ENCODE measurements at regions not wholly inside any gene's neighbourhood (a gene's known extent, or its start where the extent isn't known, plus 50 kb on each side); places are given as distances from the start of the nearest gene placed in this dataset.
"Not testable (repeated sequence)": the region's sequence is repeated elsewhere in the genome, so short reads cannot be mapped to it uniquely, and the experiment has no call there.

DNA sequence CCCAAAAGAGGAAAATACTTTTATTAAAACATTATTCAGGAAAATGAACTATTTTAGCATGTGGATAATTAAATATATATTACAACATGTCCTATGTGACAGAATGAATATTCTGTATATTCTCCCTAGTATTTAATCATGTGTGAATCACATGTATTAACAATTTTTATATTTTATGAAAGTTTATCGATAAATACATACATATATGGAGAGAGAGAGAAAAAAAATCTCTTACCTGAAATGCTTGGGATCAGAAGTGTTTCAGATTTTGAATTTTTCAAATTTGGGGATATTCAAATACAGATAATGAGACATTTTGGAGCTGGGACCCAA is 228.6 kb upstream of the RBBP8 start:
- Histone ChIP-seq H3K9ac (ENCODE audit: low read length) (no peak overlapping the region), H3F3A (ENCODE audit: insufficient read depth, low read length, poor library complexity, severe bottlenecking) (no peaks in the 10 kb centered on the region), H3K36me3 (ENCODE audit: insufficient read depth, low read length) (no peaks in the 10 kb centered on the region), H3K9me3 (ENCODE audit: low read length) (no peaks in the 10 kb centered on the region), H3K27me3 (ENCODE audit: insufficient read depth, low read depth, low read length) (no peaks in the 10 kb centered on the region), H3K79me2 (replicated peaks; ENCODE audit: insufficient read depth, low read length) (no peaks in the 10 kb centered on the region), H3K4me2 (ENCODE audit: low read length) (no peak overlapping the region), H2AFZ (ENCODE audit: low read depth, low read length) (no peak overlapping the region), H4K20me1 (ENCODE audit: insufficient read depth) (no peaks in the 10 kb centered on the region), H3K4me3 (ENCODE audit: low read length) (no peak overlapping the region), H3K27ac (ENCODE audit: low read length) (no peak overlapping the region), H3K9me2 (ENCODE audit: insufficient read depth, low read length) (no peaks in the 10 kb centered on the region)
- TF ChIP-seq, protein P1, sequence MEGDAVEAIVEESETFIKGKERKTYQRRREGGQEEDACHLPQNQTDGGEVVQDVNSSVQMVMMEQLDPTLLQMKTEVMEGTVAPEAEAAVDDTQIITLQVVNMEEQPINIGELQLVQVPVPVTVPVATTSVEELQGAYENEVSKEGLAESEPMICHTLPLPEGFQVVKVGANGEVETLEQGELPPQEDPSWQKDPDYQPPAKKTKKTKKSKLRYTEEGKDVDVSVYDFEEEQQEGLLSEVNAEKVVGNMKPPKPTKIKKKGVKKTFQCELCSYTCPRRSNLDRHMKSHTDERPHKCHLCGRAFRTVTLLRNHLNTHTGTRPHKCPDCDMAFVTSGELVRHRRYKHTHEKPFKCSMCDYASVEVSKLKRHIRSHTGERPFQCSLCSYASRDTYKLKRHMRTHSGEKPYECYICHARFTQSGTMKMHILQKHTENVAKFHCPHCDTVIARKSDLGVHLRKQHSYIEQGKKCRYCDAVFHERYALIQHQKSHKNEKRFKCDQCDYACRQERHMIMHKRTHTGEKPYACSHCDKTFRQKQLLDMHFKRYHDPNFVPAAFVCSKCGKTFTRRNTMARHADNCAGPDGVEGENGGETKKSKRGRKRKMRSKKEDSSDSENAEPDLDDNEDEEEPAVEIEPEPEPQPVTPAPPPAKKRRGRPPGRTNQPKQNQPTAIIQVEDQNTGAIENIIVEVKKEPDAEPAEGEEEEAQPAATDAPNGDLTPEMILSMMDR (IDR thresholded peaks at IDR 0.05; ENCODE audit: poor library complexity, severe bottlenecking), result peak; percentile 2
- TF ChIP-seq EZH2 (IDR thresholded peaks at IDR 0.05; ENCODE audit: borderline replicate concordance, insufficient read depth, low read length, poor library complexity, severe bottlenecking), result no peak
- TF ChIP-seq RAD21 (conservative IDR thresholded peaks at IDR 0.05), result peak; percentile 1

GRCh38 chr18:22705328-22705727 is 227.8 kb upstream of the RBBP8 start:
- Histone ChIP-seq H4K20me1 (ENCODE audit: insufficient read depth) (no peaks in the 10 kb centered on the region), H3K36me3 (ENCODE audit: insufficient read depth, low read length) (no peaks in the 10 kb centered on the region), H3K4me2 (ENCODE audit: low read length) (no peak overlapping the region), H3K9ac (ENCODE audit: low read length) (no peak overlapping the region), H3K4me3 (ENCODE audit: low read length) (no peak overlapping the region), H2AFZ (ENCODE audit: low read depth, low read length) (no peak overlapping the region), H3F3A (ENCODE audit: insufficient read depth, low read length, poor library complexity, severe bottlenecking) (no peaks in the 10 kb centered on the region), H3K27me3 (ENCODE audit: insufficient read depth, low read depth, low read length) (no peaks in the 10 kb centered on the region), H3K9me2 (ENCODE audit: insufficient read depth, low read length) (no peaks in the 10 kb centered on the region), H3K9me3 (ENCODE audit: low read length) (no peaks in the 10 kb centered on the region), H3K27ac (ENCODE audit: low read length) (no peak overlapping the region), H3K79me2 (replicated peaks; ENCODE audit: insufficient read depth, low read length) (no peaks in the 10 kb centered on the region)
- TF ChIP-seq RAD21 (conservative IDR thresholded peaks at IDR 0.05) (no peak), EP300 (conservative IDR thresholded peaks at IDR 0.05; ENCODE audit: poor library complexity, severe bottlenecking) (no peak), SMC3 (conservative IDR thresholded peaks at IDR 0.05; ENCODE audit: poor library complexity) (no peak), TAF1 (IDR thresholded peaks at IDR 0.05; ENCODE audit: low read depth) (no peak), MXI1 (conservative IDR thresholded peaks at IDR 0.05; ENCODE audit: poor library complexity, severe bottlenecking) (no peak), POLR2AphosphoS5 (IDR thresholded peaks at IDR 0.05) (no peak), EZH2 (IDR thresholded peaks at IDR 0.05; ENCODE audit: borderline replicate concordance, insufficient read depth, low read length, poor library complexity, severe bottlenecking) (no peak)
- TF ChIP-seq, protein P1 (IDR thresholded peaks at IDR 0.05; ENCODE audit: poor library complexity, severe bottlenecking), result no peak
- TF ChIP-seq, protein P2, sequence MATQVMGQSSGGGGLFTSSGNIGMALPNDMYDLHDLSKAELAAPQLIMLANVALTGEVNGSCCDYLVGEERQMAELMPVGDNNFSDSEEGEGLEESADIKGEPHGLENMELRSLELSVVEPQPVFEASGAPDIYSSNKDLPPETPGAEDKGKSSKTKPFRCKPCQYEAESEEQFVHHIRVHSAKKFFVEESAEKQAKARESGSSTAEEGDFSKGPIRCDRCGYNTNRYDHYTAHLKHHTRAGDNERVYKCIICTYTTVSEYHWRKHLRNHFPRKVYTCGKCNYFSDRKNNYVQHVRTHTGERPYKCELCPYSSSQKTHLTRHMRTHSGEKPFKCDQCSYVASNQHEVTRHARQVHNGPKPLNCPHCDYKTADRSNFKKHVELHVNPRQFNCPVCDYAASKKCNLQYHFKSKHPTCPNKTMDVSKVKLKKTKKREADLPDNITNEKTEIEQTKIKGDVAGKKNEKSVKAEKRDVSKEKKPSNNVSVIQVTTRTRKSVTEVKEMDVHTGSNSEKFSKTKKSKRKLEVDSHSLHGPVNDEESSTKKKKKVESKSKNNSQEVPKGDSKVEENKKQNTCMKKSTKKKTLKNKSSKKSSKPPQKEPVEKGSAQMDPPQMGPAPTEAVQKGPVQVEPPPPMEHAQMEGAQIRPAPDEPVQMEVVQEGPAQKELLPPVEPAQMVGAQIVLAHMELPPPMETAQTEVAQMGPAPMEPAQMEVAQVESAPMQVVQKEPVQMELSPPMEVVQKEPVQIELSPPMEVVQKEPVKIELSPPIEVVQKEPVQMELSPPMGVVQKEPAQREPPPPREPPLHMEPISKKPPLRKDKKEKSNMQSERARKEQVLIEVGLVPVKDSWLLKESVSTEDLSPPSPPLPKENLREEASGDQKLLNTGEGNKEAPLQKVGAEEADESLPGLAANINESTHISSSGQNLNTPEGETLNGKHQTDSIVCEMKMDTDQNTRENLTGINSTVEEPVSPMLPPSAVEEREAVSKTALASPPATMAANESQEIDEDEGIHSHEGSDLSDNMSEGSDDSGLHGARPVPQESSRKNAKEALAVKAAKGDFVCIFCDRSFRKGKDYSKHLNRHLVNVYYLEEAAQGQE (IDR thresholded peaks at IDR 0.05; ENCODE audit: borderline replicate concordance), result no peak

- not testable (repeated sequence) for H3K27ac ChIP-seq (ENCODE audit: low read length); H3K4me2 ChIP-seq (ENCODE audit: low read length); H3K4me3 ChIP-seq (ENCODE audit: low read length); H3K27me3 ChIP-seq (ENCODE audit: insufficient read depth, low read depth, low read length); H2AFZ ChIP-seq (ENCODE audit: low read depth, low read length); H3F3A ChIP-seq (ENCODE audit: insufficient read depth, low read length, poor library complexity, severe bottlenecking); H4K20me1 ChIP-seq (ENCODE audit: insufficient read depth); H3K9me2 ChIP-seq (ENCODE audit: insufficient read depth, low read length); H3K79me2 ChIP-seq (replicated peaks; ENCODE audit: insufficient read depth, low read length); H3K9me3 ChIP-seq (ENCODE audit: low read length); H3K9ac ChIP-seq (ENCODE audit: low read length); H3K36me3 ChIP-seq (ENCODE audit: insufficient read depth, low read length)
Measured at GRCh38 chr18:22706025-22706424, 227.1 kb upstream of the RBBP8 start.

Measured in neural cell (in vitro differentiated cells).